H1 (cell line): ENCODE measurements at regions not wholly inside any gene's neighbourhood (a gene's known extent, or its start where the extent isn't known, plus 50 kb on each side); places are given as distances from the start of the nearest gene placed in this dataset.

Source experiments
- CTCF ChIA-PET: fragments of 300-600 bp; sonication (Branson Sonifier 250); formaldehyde crosslinking; loops from one replicate; lab custom pipeline; 2021; ENCODE audit not compliant: partially characterized antibody; lab: Charles Lee
- POLR2A ChIA-PET: fragments of 300-600 bp; sonication (Branson Sonifier 250); formaldehyde crosslinking; loops from one replicate; lab custom pipeline; 2021; ENCODE audit warnings: inconsistent platforms; ENCODE audit not compliant: partially characterized antibody; lab: Charles Lee
- DNase-seq, 2 experiments: peaks; one replicate each; pipeline versions ENCODE4 v3.0.0 to v3.0.0-alpha.2; 2010 to 2022; ENCODE audit warnings: low spot score in 2 of 2, low read depth in 1 of 2, mixed read lengths in 1 of 2
- FAIRE-seq: peaks from 2 replicates; lab custom pipeline; 2011; peaks lifted over from hg19 to GRCh38; lab: Jason Lieb, UNC
- H2AFZ ChIP-seq: 2 replicates; pipeline ENCODE4 v1.8.1; 2012; ENCODE audit warnings: low read length, inconsistent platforms
- H2AK5ac ChIP-seq: 2 replicates; pipeline ENCODE4 v1.6.1; 2013; ENCODE audit warnings: low read depth, low read length
- H2BK120ac ChIP-seq: replicated peaks from 2 replicates; pipeline ENCODE3; 2013; ENCODE audit warnings: low read depth, low read length, inconsistent platforms
- H2BK12ac ChIP-seq: 2 replicates; pipeline ENCODE4 v1.6.1; 2013; ENCODE audit warnings: low read depth, low read length
- H2BK15ac ChIP-seq: 2 replicates; pipeline ENCODE4 v1.6.1; 2013; ENCODE audit warnings: low read length
- H2BK20ac ChIP-seq: 2 replicates; pipeline ENCODE4 v1.6.1; 2013; ENCODE audit warnings: low read length
- H2BK5ac ChIP-seq: 2 replicates; pipeline ENCODE4 v1.6.1; 2013; ENCODE audit warnings: low read depth, low read length
- H3K14ac ChIP-seq: 2 replicates; pipeline ENCODE4 v1.6.1; 2013; ENCODE audit warnings: inconsistent platforms; ENCODE audit not compliant: insufficient read length
- H3K18ac ChIP-seq: 2 replicates; pipeline ENCODE4 v1.6.1; 2013; ENCODE audit warnings: low read length; ENCODE audit errors: extremely low read depth
- H3K23ac ChIP-seq: 2 replicates; pipeline ENCODE4 v1.6.1; 2013; ENCODE audit warnings: inconsistent platforms; ENCODE audit not compliant: insufficient read length
- H3K23me2 ChIP-seq: 2 replicates; pipeline ENCODE4 v1.6.1; 2013; ENCODE audit warnings: low read depth, low read length
- H3K27ac ChIP-seq: 2 replicates; pipeline ENCODE4 v1.6.1; 2011; ENCODE audit warnings: low read depth, low read length, inconsistent platforms
- H3K27me3 ChIP-seq, 4 experiments: replicated peaks in 1 of 4; 1 replicate in 1 of 4; 2 replicates in 3 of 4; pipeline versions ENCODE4 v1.6.1 to v1.8.1; 2011 to 2013; ENCODE audit warnings: low read length in 3 of 4, mild to moderate bottlenecking in 3 of 4, inconsistent platforms in 2 of 4, mixed read lengths in 2 of 4, moderate library complexity in 1 of 4; ENCODE audit not compliant: control insufficient read depth in 3 of 4, insufficient read depth in 3 of 4; ENCODE audit errors: extremely low read depth in 1 of 4
- H3K36me3 ChIP-seq, 4 experiments: 2 replicates each; pipeline versions ENCODE4 v1.6.1 to v1.8.1; 2011 to 2013; ENCODE audit warnings: mild to moderate bottlenecking in 4 of 4, low read length in 3 of 4, moderate library complexity in 2 of 4, control low read depth in 1 of 4, inconsistent platforms in 1 of 4; ENCODE audit not compliant: insufficient read depth in 4 of 4, control insufficient read depth in 2 of 4
- H3K4ac ChIP-seq: replicated peaks from 2 replicates; pipeline ENCODE3; 2013; ENCODE audit warnings: low read length, low read depth, mixed read lengths, inconsistent platforms; ENCODE audit not compliant: insufficient read length
- H3K4me1 ChIP-seq, 4 experiments: replicated peaks in 1 of 4; 1 replicate in 1 of 4; 2 replicates in 3 of 4; pipeline versions ENCODE4 v1.6.1 to v1.8.1; 2011 to 2013; ENCODE audit warnings: low read length in 3 of 4, inconsistent platforms in 2 of 4, mixed read lengths in 1 of 4; ENCODE audit not compliant: insufficient read depth in 4 of 4, control insufficient read depth in 3 of 4
- H3K4me2 ChIP-seq, 2 experiments: 2 replicates each; pipeline versions ENCODE4 v1.6.1 to v1.8.1; 2011 to 2013; ENCODE audit warnings: low read depth in 2 of 2, low read length in 2 of 2, control low read depth in 1 of 2, inconsistent platforms in 1 of 2, mild to moderate bottlenecking in 1 of 2; ENCODE audit not compliant: insufficient read depth in 1 of 2
- H3K4me3 ChIP-seq, 4 experiments: fragments of 200-600, 300-600 bp in 1 of 4; sonication (generic), shearing (Covaris generic), sonication (Bioruptor Twin) in 1 of 4; 2 replicates each; pipeline versions ENCODE4 v1.5.1 to v1.8.1; 2011 to 2016; ENCODE audit warnings: low read length in 4 of 4, low read depth in 3 of 4, control low read depth in 2 of 4, inconsistent platforms in 2 of 4, mild to moderate bottlenecking in 2 of 4, mixed read lengths in 1 of 4, moderate library complexity in 1 of 4; ENCODE audit not compliant: insufficient read depth in 2 of 4; ENCODE audit errors: extremely low read depth in 1 of 4
- H3K56ac ChIP-seq: replicated peaks from 2 replicates; pipeline ENCODE3; 2013; ENCODE audit warnings: low read depth, mild to moderate bottlenecking, mixed read lengths, low read length, inconsistent platforms; ENCODE audit not compliant: insufficient read length
- H3K79me1 ChIP-seq: 2 replicates; pipeline ENCODE4 v1.6.1; 2013; ENCODE audit warnings: low read depth, low read length, control low read depth
- H3K79me2 ChIP-seq, 2 experiments: 2 replicates each; pipeline versions ENCODE4 v1.6.1 to v1.8.1; 2012 to 2013; ENCODE audit warnings: low read length in 2 of 2, mild to moderate bottlenecking in 2 of 2, inconsistent platforms in 1 of 2; ENCODE audit not compliant: insufficient read depth in 2 of 2, control insufficient read depth in 1 of 2
- H3K9ac ChIP-seq, 4 experiments: replicated peaks in 1 of 4; 1 replicate in 1 of 4; 2 replicates in 3 of 4; pipeline versions ENCODE4 v1.6.1 to v1.8.1; 2011 to 2013; ENCODE audit warnings: low read depth in 3 of 4, low read length in 3 of 4, control low read depth in 2 of 4, mild to moderate bottlenecking in 2 of 4, moderate library complexity in 2 of 4, inconsistent platforms in 1 of 4; ENCODE audit errors: extremely low read depth in 1 of 4
- H3K9me3 ChIP-seq, 2 experiments: 2 replicates each; pipeline versions ENCODE4 v1.6.1 to v1.8.1; 2012 to 2013; ENCODE audit warnings: mild to moderate bottlenecking in 2 of 2, moderate library complexity in 2 of 2, control low read depth in 1 of 2, inconsistent platforms in 1 of 2, low read depth in 1 of 2, low read length in 1 of 2, mixed read lengths in 1 of 2; ENCODE audit not compliant: insufficient read depth in 2 of 2
- H4K20me1 ChIP-seq, 2 experiments: replicated peaks in 1 of 2; 2 replicates each; pipeline versions ENCODE3 to v1.8.1; 2011 to 2013; ENCODE audit warnings: inconsistent platforms in 2 of 2, low read length in 2 of 2, mild to moderate bottlenecking in 1 of 2; ENCODE audit not compliant: insufficient read depth in 2 of 2, control insufficient read depth in 1 of 2
- H4K5ac ChIP-seq: 2 replicates; pipeline ENCODE4 v1.6.1; 2013; ENCODE audit warnings: low read length, low read depth, mixed read lengths, inconsistent platforms; ENCODE audit not compliant: insufficient read length
- H4K8ac ChIP-seq: 2 replicates; pipeline ENCODE4 v1.8.0; 2013; ENCODE audit warnings: mild to moderate bottlenecking, moderate library complexity, low read length, inconsistent platforms; ENCODE audit not compliant: insufficient read depth; ENCODE audit errors: extremely low read depth
- H4K91ac ChIP-seq: replicated peaks from 2 replicates; pipeline ENCODE3; 2013; ENCODE audit warnings: low read length, mixed read lengths, inconsistent platforms; ENCODE audit not compliant: insufficient read length
- CREB1 ChIP-seq: IDR thresholded peaks from 2 replicates; pipeline ENCODE4 v1.6.1; 2012; ENCODE audit warnings: inconsistent platforms
- FOSL1 ChIP-seq: IDR thresholded peaks from 2 replicates; pipeline ENCODE4 v1.6.1; 2011; ENCODE audit warnings: mild to moderate bottlenecking, low read depth, low read length, moderate library complexity; ENCODE audit not compliant: insufficient read depth
- HDAC6 ChIP-seq: IDR thresholded peaks from one replicate; pipeline ENCODE4 v1.7.1; 2012; ENCODE audit warnings: low read depth, mild to moderate bottlenecking, inconsistent platforms, low read length, moderate library complexity
- JUN ChIP-seq: IDR thresholded peaks from 2 replicates; pipeline ENCODE4 v1.6.1; 2011; ENCODE audit warnings: low read depth, mild to moderate bottlenecking, improper control_type of control experiment, low read length
- NANOG ChIP-seq: IDR thresholded peaks from 2 replicates; pipeline ENCODE4 v1.6.1; 2011; ENCODE audit warnings: low read length, low read depth, mild to moderate bottlenecking, inconsistent platforms; ENCODE audit not compliant: insufficient read depth, poor library complexity, severe bottlenecking
- PHF8 ChIP-seq: fragments of 200-600 bp; sonication (generic); conservative IDR thresholded peaks from 2 replicates; pipeline ENCODE4 v1.7.1; 2012; ENCODE audit warnings: low read depth, mild to moderate bottlenecking, inconsistent platforms, low read length, moderate library complexity
- SAP30 ChIP-seq: fragments of 300-600 bp; sonication (generic); IDR thresholded peaks from 2 replicates; pipeline ENCODE4 v1.7.1; 2012; ENCODE audit warnings: low read length, moderate library complexity, mild to moderate bottlenecking, inconsistent platforms; ENCODE audit not compliant: insufficient read depth, insufficient replicate concordance
- SP1 ChIP-seq: IDR thresholded peaks from 2 replicates; pipeline ENCODE4 v1.6.1; 2011; ENCODE audit warnings: low read depth, low read length
- SP4 ChIP-seq: IDR thresholded peaks from 2 replicates; pipeline ENCODE4 v1.6.1; 2012; ENCODE audit warnings: low read length, inconsistent platforms
- SUZ12 ChIP-seq: fragments of 200-600 bp; sonication (generic); IDR thresholded peaks from 2 replicates; pipeline ENCODE4 v1.6.1; 2012; ENCODE audit warnings: mild to moderate bottlenecking, inconsistent platforms, low read length, moderate library complexity, mixed read lengths
- TBP ChIP-seq: IDR thresholded peaks from 2 replicates; pipeline ENCODE4 v1.6.1; 2011; ENCODE audit warnings: low read depth, low read length, improper control_type of control experiment
- TCF12 ChIP-seq: IDR thresholded peaks from 2 replicates; pipeline ENCODE4 v1.6.1; 2011; ENCODE audit warnings: low read depth, mild to moderate bottlenecking, low read length
- WGBS, 2 experiments: shearing (Covaris generic) in 1 of 2; methylation state at CpG; one replicate each; pipeline versions ENCODE4 v1.1.6 to v1.1.7; 2013 to 2015; ENCODE audit warnings: low lambda C conversion rate in 2 of 2, mixed read lengths in 2 of 2, inconsistent platforms in 1 of 2, low coverage in 1 of 2, missing lambda C conversion rate in 1 of 2; ENCODE audit not compliant: insufficient replicate concordance in 2 of 2, insufficient coverage in 1 of 2, insufficient read length in 1 of 2; ENCODE audit errors: extremely low coverage in 1 of 2, missing lambda C conversion rate in 1 of 2; 5-methylcytosine and 5-hydroxymethylcytosine counted together
- TF ChIP-seq, protein P1 (sequence below), 3 experiments: IDR thresholded peaks; 1 replicate in 2 of 3; 2 replicates in 1 of 3; pipeline versions ENCODE4 v1.5.1 to v1.6.1; 2011; ENCODE audit warnings: low read length in 3 of 3, mild to moderate bottlenecking in 3 of 3, inconsistent platforms in 2 of 3, low read depth in 1 of 3, moderate library complexity in 1 of 3; ENCODE audit not compliant: insufficient read depth in 1 of 3; ENCODE audit errors: control extremely low read depth in 1 of 3

DNA sequence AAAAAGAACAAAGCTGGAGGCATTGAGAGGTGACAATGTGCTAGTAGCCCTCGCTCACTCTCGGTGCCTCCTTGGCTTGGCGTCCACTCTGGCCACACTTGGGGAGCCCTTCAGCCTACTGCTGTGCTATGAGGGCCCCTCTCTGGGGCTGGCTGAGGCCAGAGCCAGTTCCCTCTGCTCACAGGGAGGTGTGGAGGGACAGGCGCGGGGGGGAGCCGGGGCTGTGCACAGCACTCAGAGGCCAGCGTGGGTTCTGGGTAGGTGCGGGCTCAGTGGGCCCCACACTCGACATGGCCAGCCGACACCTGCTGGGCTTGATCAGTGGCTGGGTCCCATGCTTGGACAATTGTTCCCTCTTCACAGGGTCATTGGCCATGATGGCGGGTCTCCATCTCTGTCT, 202.5 kb upstream of the GRAMD2B start:
- no peak overlapping the region for H2BK15ac ChIP-seq
- no peak overlapping the region for H3K14ac ChIP-seq
- H2BK120ac ChIP-seq, result no peak overlapping the region
- no peak overlapping the region for H4K91ac ChIP-seq
- no peaks in the 10 kb centered on the region for H3K36me3 ChIP-seq
- H3K23me2 ChIP-seq, result no peaks in the 10 kb centered on the region
- H2BK5ac ChIP-seq, result no peak overlapping the region
- ChIA-PET POLR2A (no interaction called here), CTCF (no interaction called here)
- H2AK5ac ChIP-seq, result no peak overlapping the region
- H3K56ac ChIP-seq, result no peak overlapping the region
- H3K4ac ChIP-seq, result no peak overlapping the region
- H2BK12ac ChIP-seq, result no peak overlapping the region
- no peak overlapping the region for H3K4me3 ChIP-seq
- H3K27me3 ChIP-seq, result peaks cover 0 to 1% (median 0%) of the 10 kb centered on the region in 4 experiments; a peak in 1 of 7 replicates
- H3K9ac ChIP-seq, result no peak overlapping the region
- H3K9me3 ChIP-seq, result no peaks in the 10 kb centered on the region
- H3K23ac ChIP-seq, result no peak overlapping the region
- no peak overlapping the region for H4K8ac ChIP-seq
- 87% methylated on average over 11 of the region's 11 CpGs; no CpG with 5 or more reads in 1 of the 2 experiments for WGBS, 2 experiments
- H3K4me1 ChIP-seq, result no peaks in the 10 kb centered on the region
- H3K79me2 ChIP-seq, result no peaks in the 10 kb centered on the region
- H2AFZ ChIP-seq, result no peak overlapping the region
- no peak overlapping the region for H2BK20ac ChIP-seq
- H3K4me2 ChIP-seq, result no peak overlapping the region
- no peak overlapping the region for H4K5ac ChIP-seq
- no peaks in the 10 kb centered on the region for H4K20me1 ChIP-seq
- H3K18ac ChIP-seq, result no peak overlapping the region
- no peak overlapping the region for H3K27ac ChIP-seq
- DNase-seq (no peak), FAIRE-seq (no peak)
- no peaks in the 10 kb centered on the region for H3K79me1 ChIP-seq
- TF ChIP-seq PHF8, result no peak
- TF ChIP-seq FOSL1, result no peak
- no peak for TF ChIP-seq SAP30
- TF ChIP-seq HDAC6, result no peak
- no peak for TF ChIP-seq TBP
- TF ChIP-seq, protein P1, sequence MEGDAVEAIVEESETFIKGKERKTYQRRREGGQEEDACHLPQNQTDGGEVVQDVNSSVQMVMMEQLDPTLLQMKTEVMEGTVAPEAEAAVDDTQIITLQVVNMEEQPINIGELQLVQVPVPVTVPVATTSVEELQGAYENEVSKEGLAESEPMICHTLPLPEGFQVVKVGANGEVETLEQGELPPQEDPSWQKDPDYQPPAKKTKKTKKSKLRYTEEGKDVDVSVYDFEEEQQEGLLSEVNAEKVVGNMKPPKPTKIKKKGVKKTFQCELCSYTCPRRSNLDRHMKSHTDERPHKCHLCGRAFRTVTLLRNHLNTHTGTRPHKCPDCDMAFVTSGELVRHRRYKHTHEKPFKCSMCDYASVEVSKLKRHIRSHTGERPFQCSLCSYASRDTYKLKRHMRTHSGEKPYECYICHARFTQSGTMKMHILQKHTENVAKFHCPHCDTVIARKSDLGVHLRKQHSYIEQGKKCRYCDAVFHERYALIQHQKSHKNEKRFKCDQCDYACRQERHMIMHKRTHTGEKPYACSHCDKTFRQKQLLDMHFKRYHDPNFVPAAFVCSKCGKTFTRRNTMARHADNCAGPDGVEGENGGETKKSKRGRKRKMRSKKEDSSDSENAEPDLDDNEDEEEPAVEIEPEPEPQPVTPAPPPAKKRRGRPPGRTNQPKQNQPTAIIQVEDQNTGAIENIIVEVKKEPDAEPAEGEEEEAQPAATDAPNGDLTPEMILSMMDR (IDR thresholded peaks at IDR 0.05; ENCODE audit: control extremely low read depth in 1 of 3, insufficient read depth in 1 of 3, low read depth in 1 of 3, low read length in 3 of 3), result no peak
- no peak for TF ChIP-seq SP4
- TF ChIP-seq TCF12, result no peak
- no peak for TF ChIP-seq NANOG
- no peak for TF ChIP-seq CREB1
- TF ChIP-seq SP1, result no peak
- no peak for TF ChIP-seq SUZ12
- no peak for TF ChIP-seq JUN
